22Rv1 (cell line): ENCODE measurements at regions not wholly inside any gene's neighbourhood (a gene's known extent, or its start where the extent isn't known, plus 50 kb on each side); places are given as distances from the start of the nearest gene placed in this dataset.

Experiments
- ZFX ChIP-seq: fragments of 450-650 bp; IDR thresholded peaks from 2 replicates; pipeline ENCODE4 v1.6.1; 2017; ENCODE audit warnings: antibody characterized with exemption, borderline replicate concordance
- TF ChIP-seq, protein P1 (sequence below): fragments of 450-650 bp; IDR thresholded peaks from 2 replicates; pipeline ENCODE4 v1.5.1; 2017; ENCODE audit warnings: mild to moderate bottlenecking

DNA sequence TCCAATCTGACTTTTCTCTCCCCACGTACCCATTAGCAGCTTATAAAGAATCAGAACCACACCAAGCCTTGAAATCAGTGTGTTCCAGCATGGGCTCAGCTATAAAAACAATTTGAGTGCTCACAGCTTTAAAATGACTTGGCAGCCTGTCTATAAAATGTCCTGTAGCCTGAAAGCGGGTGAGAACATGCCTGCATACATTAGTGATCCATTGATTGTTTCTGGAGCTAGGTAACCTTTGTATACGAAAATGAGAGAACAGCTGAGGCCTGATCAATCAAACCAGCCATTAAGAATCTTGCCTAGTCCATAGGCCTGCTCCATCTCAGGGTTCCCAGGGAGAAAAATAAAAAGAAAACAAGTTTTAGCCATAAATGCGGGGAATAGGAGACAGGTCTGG is 245.8 kb upstream of the SULF2 start:
- TF ChIP-seq, protein P1, sequence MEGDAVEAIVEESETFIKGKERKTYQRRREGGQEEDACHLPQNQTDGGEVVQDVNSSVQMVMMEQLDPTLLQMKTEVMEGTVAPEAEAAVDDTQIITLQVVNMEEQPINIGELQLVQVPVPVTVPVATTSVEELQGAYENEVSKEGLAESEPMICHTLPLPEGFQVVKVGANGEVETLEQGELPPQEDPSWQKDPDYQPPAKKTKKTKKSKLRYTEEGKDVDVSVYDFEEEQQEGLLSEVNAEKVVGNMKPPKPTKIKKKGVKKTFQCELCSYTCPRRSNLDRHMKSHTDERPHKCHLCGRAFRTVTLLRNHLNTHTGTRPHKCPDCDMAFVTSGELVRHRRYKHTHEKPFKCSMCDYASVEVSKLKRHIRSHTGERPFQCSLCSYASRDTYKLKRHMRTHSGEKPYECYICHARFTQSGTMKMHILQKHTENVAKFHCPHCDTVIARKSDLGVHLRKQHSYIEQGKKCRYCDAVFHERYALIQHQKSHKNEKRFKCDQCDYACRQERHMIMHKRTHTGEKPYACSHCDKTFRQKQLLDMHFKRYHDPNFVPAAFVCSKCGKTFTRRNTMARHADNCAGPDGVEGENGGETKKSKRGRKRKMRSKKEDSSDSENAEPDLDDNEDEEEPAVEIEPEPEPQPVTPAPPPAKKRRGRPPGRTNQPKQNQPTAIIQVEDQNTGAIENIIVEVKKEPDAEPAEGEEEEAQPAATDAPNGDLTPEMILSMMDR = no peak
- no peak for TF ChIP-seq ZFX
